Right lobe of liver (tissue), 6 donors: ENCODE measurements at regions not wholly inside any gene's neighbourhood (a gene's known extent, or its start where the extent isn't known, plus 50 kb on each side); places are given as distances from the start of the nearest gene placed in this dataset.

Experiments used
- ATAC-seq, 4 donors: fragments of 200-7000 bp; cut with Tn5 transposase; one replicate each; pipeline ENCODE4 v1.9.1; 2020; ENCODE audit warnings: mild to moderate bottlenecking in 4 of 4, moderate library complexity in 4 of 4
- DNase-seq, 3 donors: peaks; one replicate each; pipeline ENCODE4 v3.0.0-alpha.2; 2020
- H3K27ac ChIP-seq, 3 donors: fragments of 200-600 bp; one replicate each; pipeline ENCODE4 v1.8.0; 2022
- H3K27me3 ChIP-seq, 2 donors: fragments of 200-600 bp; one replicate each; pipeline ENCODE4 v1.8.0; 2022
- H3K36me3 ChIP-seq, 4 donors: fragments of 200-600 bp; sonication (generic) in 1 of 4; one replicate each; pipeline versions ENCODE4 v1.5.1 to v1.8.0; 2017 to 2022; ENCODE audit warnings: control low read depth in 1 of 4
- H3K4me1 ChIP-seq, 4 donors: fragments of 200-600 bp; sonication (generic) in 1 of 4; one replicate each; pipeline versions ENCODE4 v1.5.1 to v1.8.0; 2017 to 2022; ENCODE audit warnings: control low read depth in 1 of 4
- H3K4me3 ChIP-seq, 3 donors: fragments of 200-600 bp; one replicate each; pipeline ENCODE4 v1.8.0; 2022
- H3K9me3 ChIP-seq, 4 donors: fragments of 200-600 bp; sonication (generic) in 1 of 4; one replicate each; pipeline versions ENCODE4 v1.5.1 to v1.8.0; 2017 to 2022; ENCODE audit warnings: control low read depth in 1 of 4
- POLR2A ChIP-seq: fragments of 450-650 bp; IDR thresholded peaks from one replicate; pipeline ENCODE4 v1.6.1; 2017; ENCODE audit warnings: antibody characterized with exemption, mild to moderate bottlenecking
- WGBS: methylation state at CpG from one replicate; pipeline ENCODE4 v1.1.6; 2018; ENCODE audit warnings: low coverage, low lambda C conversion rate; ENCODE audit not compliant: insufficient coverage; ENCODE audit errors: missing lambda C conversion rate; 5-methylcytosine and 5-hydroxymethylcytosine counted together
- intact Hi-C, 2 donors: fragments of 100-400 bp; cut with DNase I; formaldehyde crosslinking; loops; one replicate each; pipeline versions ENCODE4 v1.11.2 to v1.14.1; 2022
- TF ChIP-seq, protein P1 (sequence below), 4 donors: fragments of 200-600 bp in 3 of 4; fragments of 450-650 bp in 1 of 4; IDR thresholded peaks; one replicate each; pipeline versions ENCODE4 v1.5.1 to v1.8.0; 2016 to 2022; ENCODE audit warnings: antibody characterized with exemption in 4 of 4, mild to moderate bottlenecking in 2 of 4
- donor health status: DM: no; HTN: yes; CAD: no.
- donor health status: DM: no; HTN: no; CAD: no.
- donor health status: DM: no; HTN: no; CAD: no.
- donor health status: DM: no; HTN: yes; CAD: no.
- donor health status: DM: no; HTN: yes; CAD: no.

DNA sequence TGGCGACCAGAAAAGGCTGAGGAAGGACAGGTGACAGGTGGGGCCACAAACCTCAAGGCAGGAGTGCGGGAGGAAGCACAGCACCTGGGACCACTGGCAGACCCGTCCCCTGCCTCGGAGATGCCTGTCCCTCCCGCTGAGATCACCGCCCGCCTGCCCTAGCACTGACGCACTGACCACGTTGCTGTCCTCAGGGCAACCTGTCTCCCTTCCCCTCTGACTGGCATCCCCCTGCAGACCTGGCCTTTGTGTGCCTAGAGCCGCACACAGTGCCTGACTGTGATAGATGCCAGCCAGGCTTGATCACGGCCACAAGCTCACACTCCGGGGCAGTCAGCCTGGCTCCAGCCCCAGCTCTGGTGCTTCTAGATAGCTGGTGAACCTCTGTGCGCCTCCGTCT, 58.4 kb upstream of the EN2 start:
- H3K9me3 ChIP-seq = no peaks in the 10 kb centered on the region
- H3K4me3 ChIP-seq = no peak overlapping the region
- H3K27me3 ChIP-seq = no peaks in the 10 kb centered on the region
- H3K27ac ChIP-seq = no peak overlapping the region
- DNase-seq = no peak
- no peak for TF ChIP-seq POLR2A
- TF ChIP-seq, protein P1, sequence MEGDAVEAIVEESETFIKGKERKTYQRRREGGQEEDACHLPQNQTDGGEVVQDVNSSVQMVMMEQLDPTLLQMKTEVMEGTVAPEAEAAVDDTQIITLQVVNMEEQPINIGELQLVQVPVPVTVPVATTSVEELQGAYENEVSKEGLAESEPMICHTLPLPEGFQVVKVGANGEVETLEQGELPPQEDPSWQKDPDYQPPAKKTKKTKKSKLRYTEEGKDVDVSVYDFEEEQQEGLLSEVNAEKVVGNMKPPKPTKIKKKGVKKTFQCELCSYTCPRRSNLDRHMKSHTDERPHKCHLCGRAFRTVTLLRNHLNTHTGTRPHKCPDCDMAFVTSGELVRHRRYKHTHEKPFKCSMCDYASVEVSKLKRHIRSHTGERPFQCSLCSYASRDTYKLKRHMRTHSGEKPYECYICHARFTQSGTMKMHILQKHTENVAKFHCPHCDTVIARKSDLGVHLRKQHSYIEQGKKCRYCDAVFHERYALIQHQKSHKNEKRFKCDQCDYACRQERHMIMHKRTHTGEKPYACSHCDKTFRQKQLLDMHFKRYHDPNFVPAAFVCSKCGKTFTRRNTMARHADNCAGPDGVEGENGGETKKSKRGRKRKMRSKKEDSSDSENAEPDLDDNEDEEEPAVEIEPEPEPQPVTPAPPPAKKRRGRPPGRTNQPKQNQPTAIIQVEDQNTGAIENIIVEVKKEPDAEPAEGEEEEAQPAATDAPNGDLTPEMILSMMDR (IDR thresholded peaks at IDR 0.05) = no peak
- 55% methylated on average over 5 of the region's 14 CpGs for WGBS
- no peak for ATAC-seq
- H3K36me3 ChIP-seq = no peaks in the 10 kb centered on the region
- intact Hi-C loops = no loop called here
- H3K4me1 ChIP-seq = no peaks in the 10 kb centered on the region

GRCh38 chr7:155401231-155401630, 56.7 kb upstream of the EN2 start:
- DNase-seq (no peak), ATAC-seq (no peak)
- no CpG with 5 or more reads among the region's 8 CpGs for WGBS
- intact Hi-C loops = no loop called here
- no peaks in the 10 kb centered on the region for H3K9me3 ChIP-seq
- H3K4me3 ChIP-seq = no peak overlapping the region
- H3K36me3 ChIP-seq = no peaks in the 10 kb centered on the region
- no peaks in the 10 kb centered on the region for H3K27me3 ChIP-seq
- TF ChIP-seq POLR2A = no peak
- TF ChIP-seq, protein P1 (IDR thresholded peaks at IDR 0.05) = no peak
- no peak overlapping the region for H3K27ac ChIP-seq
- no peaks in the 10 kb centered on the region for H3K4me1 ChIP-seq

DNA sequence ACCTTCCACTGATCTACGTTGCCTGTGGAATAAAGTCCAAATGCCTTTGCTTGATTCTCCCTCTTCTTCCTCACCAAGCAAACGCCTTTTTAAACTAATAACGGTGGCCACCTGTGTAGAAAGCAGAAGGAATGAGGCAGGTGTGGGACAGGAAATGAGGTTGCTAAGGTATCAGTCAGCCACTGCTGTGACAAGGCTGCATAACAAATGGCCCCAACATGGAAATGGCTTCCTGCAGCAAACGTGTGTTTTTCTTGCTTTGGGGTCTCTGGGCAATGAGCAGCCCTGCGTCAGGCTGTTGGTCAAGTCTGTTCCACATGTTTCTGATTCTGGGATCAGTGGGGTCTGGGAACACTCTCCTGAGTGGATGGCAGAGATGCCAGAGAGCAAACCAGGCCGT, 56.0 kb upstream of the EN2 start:
- H3K4me1 ChIP-seq = no peaks in the 10 kb centered on the region
- no peak overlapping the region for H3K27ac ChIP-seq
- DNase-seq = no peak
- TF ChIP-seq, protein P1 (IDR thresholded peaks at IDR 0.05) = no peak
- TF ChIP-seq POLR2A = no peak
- H3K36me3 ChIP-seq = no peaks in the 10 kb centered on the region
- no peak overlapping the region for H3K4me3 ChIP-seq
- H3K27me3 ChIP-seq = no peaks in the 10 kb centered on the region
- WGBS = 28% methylated on average over 4 of the region's 6 CpGs
- no peak for ATAC-seq
- intact Hi-C loops = no loop called here
- no peaks in the 10 kb centered on the region for H3K9me3 ChIP-seq

- H3K4me3 ChIP-seq = no peak overlapping the region
- no peak for TF ChIP-seq POLR2A
- TF ChIP-seq, protein P1 (IDR thresholded peaks at IDR 0.05) = no peak
- 80% methylated on average over 5 of the region's 6 CpGs for WGBS
- no peak for DNase-seq
- intact Hi-C loops = no loop called here
- H3K9me3 ChIP-seq = no peaks in the 10 kb centered on the region
- no peak overlapping the region for H3K27ac ChIP-seq
- no peaks in the 10 kb centered on the region for H3K36me3 ChIP-seq
- ATAC-seq = no peak
- H3K4me1 ChIP-seq = no peaks in the 10 kb centered on the region
- H3K27me3 ChIP-seq = no peaks in the 10 kb centered on the region
Measured at GRCh38 chr7:155402941-155403340, 55.0 kb upstream of the EN2 start.

DNA sequence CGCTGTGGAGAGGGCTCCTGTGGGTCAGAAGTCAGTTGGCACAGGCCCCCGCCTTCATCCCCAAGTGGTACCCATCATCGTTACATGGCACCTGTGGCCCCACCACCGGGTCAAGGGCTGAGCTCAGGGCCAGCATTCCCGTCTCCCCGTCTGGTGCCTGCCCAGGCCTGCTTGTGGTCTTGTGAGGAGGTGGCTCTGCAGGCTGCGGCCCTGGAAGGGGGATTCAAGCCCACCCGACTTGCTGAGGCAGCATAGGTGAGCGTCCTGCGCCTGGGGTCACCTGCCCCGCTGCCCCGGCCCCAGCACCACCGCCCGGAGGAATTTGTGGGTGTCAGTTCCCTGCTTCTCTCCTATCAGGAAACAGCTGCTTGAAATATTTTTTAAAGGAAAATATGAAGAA, 53.0 kb upstream of the EN2 start:
- no peak for TF ChIP-seq POLR2A
- TF ChIP-seq, protein P1 (IDR thresholded peaks at IDR 0.05) = no peak
- intact Hi-C loops = no loop called here
- H3K4me1 ChIP-seq = no peaks in the 10 kb centered on the region
- DNase-seq (peak in 1 of 3 donors; percentile 54), ATAC-seq (no peak)
- H3K9me3 ChIP-seq = no peaks in the 10 kb centered on the region
- 66% methylated on average over 7 of the region's 14 CpGs for WGBS
- no peaks in the 10 kb centered on the region for H3K27me3 ChIP-seq
- no peaks in the 10 kb centered on the region for H3K36me3 ChIP-seq
- H3K4me3 ChIP-seq = no peak overlapping the region
- no peak overlapping the region for H3K27ac ChIP-seq
